Upper lobe of left lung (tissue), 6 donors: ENCODE measurements at regions not wholly inside any gene's neighbourhood (a gene's known extent, or its start where the extent isn't known, plus 50 kb on each side); places are given as distances from the start of the nearest gene placed in this dataset.
"Not testable (repeated sequence)": the region's sequence is repeated elsewhere in the genome, so short reads cannot be mapped to it uniquely, and the experiment has no call there.

Experiments used
- ATAC-seq, 2 donors: fragments of 200-7000 bp; cut with Tn5 transposase; one replicate each; pipeline ENCODE4 v1.9.1; 2022; ENCODE audit warnings: mild to moderate bottlenecking in 2 of 2, moderate library complexity in 2 of 2; ENCODE audit not compliant: low FRiP score in 2 of 2
- DNase-seq, 2 donors: peaks; one replicate each; pipeline ENCODE4 v3.0.0-alpha.2; 2019 to 2020
- H3K27ac ChIP-seq, 4 donors: fragments of 200-600 bp; sonication (generic); one replicate each; pipeline ENCODE4 v1.5.1; 2016 to 2019
- H3K27me3 ChIP-seq, 4 donors: fragments of 200-600 bp; sonication (generic); one replicate each; pipeline ENCODE4 v1.5.1; 2017 to 2019
- H3K36me3 ChIP-seq, 4 donors: fragments of 200-600 bp; sonication (generic); one replicate each; pipeline ENCODE4 v1.5.1; 2016 to 2019
- H3K4me1 ChIP-seq, 4 donors: fragments of 200-600 bp; sonication (generic); one replicate each; pipeline ENCODE4 v1.5.1; 2018 to 2019
- H3K4me3 ChIP-seq, 4 donors: fragments of 200-600 bp; sonication (generic); one replicate each; pipeline ENCODE4 v1.5.1; 2017 to 2019; ENCODE audit warnings: mild to moderate bottlenecking in 2 of 4, moderate library complexity in 1 of 4
- H3K9me3 ChIP-seq, 4 donors: fragments of 200-600 bp; sonication (generic); one replicate each; pipeline ENCODE4 v1.5.1; 2018 to 2019
- EP300 ChIP-seq, 4 donors: sonication (generic); formaldehyde crosslinking; IDR thresholded peaks; one replicate each; pipeline ENCODE4 v1.5.1; 2017; ENCODE audit warnings: antibody characterized with exemption in 4 of 4, control low read depth in 2 of 4
- POLR2A ChIP-seq, 4 donors: fragments of 450-650 bp; IDR thresholded peaks; one replicate each; pipeline ENCODE4 v1.5.1; 2016 to 2017; ENCODE audit warnings: antibody characterized with exemption in 4 of 4, mild to moderate bottlenecking in 2 of 4
- POLR2AphosphoS5 ChIP-seq, 2 donors: sonication (generic); formaldehyde crosslinking; IDR thresholded peaks; one replicate each; pipeline ENCODE4 v1.5.1; 2017; ENCODE audit warnings: antibody characterized with exemption in 2 of 2
- WGBS, 2 donors: methylation state at CpG; one replicate each; pipeline ENCODE4 v1.1.5; 2017 to 2018; 5-methylcytosine and 5-hydroxymethylcytosine counted together
- TF ChIP-seq, protein P1 (sequence below), 6 experiments: fragments of 450-650 bp in 4 of 6; fragments of 200-600 bp in 2 of 6; sonication (generic) in 2 of 6; IDR thresholded peaks; one replicate each; pipeline ENCODE4 v1.5.1; 2016 to 2019; ENCODE audit warnings: antibody characterized with exemption in 6 of 6
- donor health status: DM: no; HTN: no; CAD: no; lungs with moderate emphysema.
- donor health status: DM: no; HTN: yes; CAD: no; lungs with severe emphysema.

DNA sequence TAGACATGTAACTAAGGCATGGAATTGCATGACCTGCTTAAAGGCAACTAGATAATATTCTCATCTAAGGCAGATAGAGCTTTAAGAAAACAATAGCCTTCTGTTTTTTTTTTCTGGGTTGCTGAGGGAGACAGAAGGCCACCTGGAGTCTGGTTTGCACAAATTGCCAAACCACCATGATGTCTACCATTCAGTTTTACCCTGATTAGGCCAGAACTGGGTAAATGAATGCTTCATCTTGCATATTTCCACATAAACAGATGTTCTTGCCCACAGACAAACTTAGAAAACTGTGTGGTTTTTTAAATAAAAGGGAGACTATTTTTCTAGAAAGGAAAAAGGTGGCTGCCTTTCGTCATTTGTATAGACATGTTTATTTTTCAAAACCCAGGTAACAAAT lies 278.7 kb upstream of the PRICKLE1 start:
- no peak for TF ChIP-seq EP300 (IDR thresholded peaks at IDR 0.05)
- no peak for TF ChIP-seq POLR2A (IDR thresholded peaks at IDR 0.05)
- TF ChIP-seq, protein P1, sequence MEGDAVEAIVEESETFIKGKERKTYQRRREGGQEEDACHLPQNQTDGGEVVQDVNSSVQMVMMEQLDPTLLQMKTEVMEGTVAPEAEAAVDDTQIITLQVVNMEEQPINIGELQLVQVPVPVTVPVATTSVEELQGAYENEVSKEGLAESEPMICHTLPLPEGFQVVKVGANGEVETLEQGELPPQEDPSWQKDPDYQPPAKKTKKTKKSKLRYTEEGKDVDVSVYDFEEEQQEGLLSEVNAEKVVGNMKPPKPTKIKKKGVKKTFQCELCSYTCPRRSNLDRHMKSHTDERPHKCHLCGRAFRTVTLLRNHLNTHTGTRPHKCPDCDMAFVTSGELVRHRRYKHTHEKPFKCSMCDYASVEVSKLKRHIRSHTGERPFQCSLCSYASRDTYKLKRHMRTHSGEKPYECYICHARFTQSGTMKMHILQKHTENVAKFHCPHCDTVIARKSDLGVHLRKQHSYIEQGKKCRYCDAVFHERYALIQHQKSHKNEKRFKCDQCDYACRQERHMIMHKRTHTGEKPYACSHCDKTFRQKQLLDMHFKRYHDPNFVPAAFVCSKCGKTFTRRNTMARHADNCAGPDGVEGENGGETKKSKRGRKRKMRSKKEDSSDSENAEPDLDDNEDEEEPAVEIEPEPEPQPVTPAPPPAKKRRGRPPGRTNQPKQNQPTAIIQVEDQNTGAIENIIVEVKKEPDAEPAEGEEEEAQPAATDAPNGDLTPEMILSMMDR (IDR thresholded peaks at IDR 0.05) = no peak
- no peak for TF ChIP-seq POLR2AphosphoS5 (IDR thresholded peaks at IDR 0.05)
- no peaks in the 10 kb centered on the region for H3K36me3 ChIP-seq
- H3K27ac ChIP-seq = no peak overlapping the region
- no peak overlapping the region for H3K4me3 ChIP-seq
- no peak for DNase-seq
- 90 to 96% methylated on average over 1 of the region's 1 CpG for WGBS, 2 donors
- no peak for ATAC-seq
- no peaks in the 10 kb centered on the region for H3K27me3 ChIP-seq
- no peaks in the 10 kb centered on the region for H3K4me1 ChIP-seq
- no peaks in the 10 kb centered on the region for H3K9me3 ChIP-seq

DNA sequence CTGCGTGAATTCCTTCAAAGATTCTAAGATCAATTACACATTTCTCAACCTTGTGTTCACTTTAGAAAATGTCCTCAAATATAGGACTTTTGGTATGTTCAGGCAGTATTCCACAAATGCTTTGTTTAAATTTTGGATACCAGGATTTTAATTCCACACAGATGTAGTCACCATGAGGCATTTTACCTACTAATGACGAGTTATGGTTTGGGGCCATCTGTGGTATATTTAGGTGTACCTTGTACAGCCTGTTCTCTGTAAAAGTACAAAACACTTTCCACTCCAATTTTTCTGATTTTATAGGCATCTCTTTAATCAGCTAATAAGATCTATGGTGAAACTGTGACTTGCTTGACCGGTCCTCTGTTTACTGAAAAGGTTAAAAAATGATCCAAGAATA lies 275.7 kb upstream of the PRICKLE1 start:
- ATAC-seq (no peak), DNase-seq (no peak)
- Histone ChIP-seq H3K4me1 (no peaks in the 10 kb centered on the region), H3K4me3 (no peak overlapping the region), H3K9me3 (no peaks in the 10 kb centered on the region), H3K36me3 (no peaks in the 10 kb centered on the region), H3K27ac (no peak overlapping the region), H3K27me3 (no peaks in the 10 kb centered on the region)
- WGBS, 2 donors = 87 to 95% methylated on average over 3 of the region's 3 CpGs
- TF ChIP-seq EP300 (IDR thresholded peaks at IDR 0.05) (no peak), POLR2A (IDR thresholded peaks at IDR 0.05) (no peak), POLR2AphosphoS5 (IDR thresholded peaks at IDR 0.05) (no peak)
- TF ChIP-seq, protein P1 (IDR thresholded peaks at IDR 0.05) = no peak

DNA sequence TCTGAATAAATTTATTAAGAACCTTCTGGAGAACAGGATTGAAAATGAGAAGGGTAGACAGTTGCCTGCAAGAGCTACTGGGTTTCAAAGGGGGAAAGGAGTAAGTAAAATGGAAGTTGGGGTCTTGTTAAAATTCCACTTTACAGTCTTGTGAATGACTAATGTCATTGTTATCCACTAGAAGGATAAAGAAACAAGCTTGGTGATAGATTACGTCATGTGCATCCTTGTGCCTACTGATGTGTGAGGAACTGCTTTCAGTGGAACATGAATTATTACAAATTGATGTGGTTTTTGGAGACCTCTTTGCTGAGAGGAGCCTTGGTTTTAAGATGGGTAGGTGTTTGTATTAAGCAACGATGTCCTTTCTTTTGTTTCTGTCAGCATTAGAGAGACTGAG lies 272.5 kb upstream of the PRICKLE1 start:
- no peak overlapping the region for H3K27ac ChIP-seq
- ATAC-seq (no peak), DNase-seq (no peak)
- H3K9me3 ChIP-seq = no peaks in the 10 kb centered on the region
- 72 to 84% methylated on average over 2 of the region's 2 CpGs for WGBS, 2 donors
- H3K4me1 ChIP-seq = no peaks in the 10 kb centered on the region
- TF ChIP-seq, protein P1 (IDR thresholded peaks at IDR 0.05) = no peak
- TF ChIP-seq POLR2A (IDR thresholded peaks at IDR 0.05) (no peak), POLR2AphosphoS5 (IDR thresholded peaks at IDR 0.05) (no peak), EP300 (IDR thresholded peaks at IDR 0.05) (no peak)
- no peaks in the 10 kb centered on the region for H3K27me3 ChIP-seq
- H3K36me3 ChIP-seq = no peaks in the 10 kb centered on the region
- no peak overlapping the region for H3K4me3 ChIP-seq

DNA sequence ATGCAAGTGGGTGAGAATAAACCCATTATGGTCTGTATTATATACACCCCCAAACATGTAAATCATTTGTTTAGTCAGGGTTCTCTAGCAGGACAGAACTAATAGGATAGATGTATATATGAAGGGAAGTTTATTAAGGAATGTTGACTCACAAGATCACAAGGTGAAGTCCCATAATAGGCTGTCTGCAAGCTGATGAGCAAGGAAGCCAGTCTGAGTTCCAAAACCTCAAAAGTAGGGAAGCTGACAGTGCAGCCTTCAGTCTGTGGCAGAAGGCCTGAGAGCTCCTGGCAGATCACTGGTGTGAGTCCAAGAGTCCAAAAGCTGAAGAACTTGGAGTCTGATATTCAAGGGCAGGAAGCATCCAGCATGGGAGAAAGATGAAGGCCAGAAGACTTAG lies 270.8 kb upstream of the PRICKLE1 start:
- ATAC-seq, H3K9me3 ChIP-seq, H3K27me3 ChIP-seq, H3K4me3 ChIP-seq, DNase-seq, H3K4me1 ChIP-seq, H3K36me3 ChIP-seq, H3K27ac ChIP-seq: not testable (repeated sequence)

DNA sequence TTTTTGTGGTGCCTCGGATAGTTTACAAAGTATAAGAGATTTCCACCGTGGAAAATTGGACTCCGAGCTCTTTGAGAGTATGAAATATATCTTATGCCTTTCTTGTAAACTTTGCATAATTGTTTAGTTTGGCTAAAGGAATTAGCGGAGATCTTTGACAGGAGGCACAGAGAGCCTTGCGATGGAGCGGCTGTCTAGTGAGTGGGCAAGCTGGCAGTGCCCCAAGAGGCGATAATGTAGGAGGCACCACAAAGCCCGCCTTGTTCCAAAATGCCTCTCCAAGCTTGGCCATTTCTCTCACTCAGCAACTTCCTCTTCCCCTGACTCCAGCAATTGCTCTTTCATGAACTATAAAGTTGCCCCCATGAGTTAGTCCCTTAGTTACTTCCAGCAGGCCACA lies 270.1 kb upstream of the PRICKLE1 start:
- Histone ChIP-seq H3K4me1 (no peaks in the 10 kb centered on the region), H3K4me3 (no peak overlapping the region), H3K9me3 (no peaks in the 10 kb centered on the region), H3K27me3 (no peaks in the 10 kb centered on the region), H3K36me3 (no peaks in the 10 kb centered on the region), H3K27ac (no peak overlapping the region)
- no peak for DNase-seq
- TF ChIP-seq, protein P1 (IDR thresholded peaks at IDR 0.05) = no peak
- no peak for TF ChIP-seq POLR2A (IDR thresholded peaks at IDR 0.05)
- no peak for TF ChIP-seq EP300 (IDR thresholded peaks at IDR 0.05)
- no peak for TF ChIP-seq POLR2AphosphoS5 (IDR thresholded peaks at IDR 0.05)
- ATAC-seq = no peak
- WGBS, 2 donors = 63 to 70% methylated on average over 8 of the region's 8 CpGs
